ENCODE measurements at regions not wholly inside any gene's neighbourhood (a gene's known extent, or its start where the extent isn't known, plus 50 kb on each side); places are given as distances from the start of the nearest gene placed in this dataset.
"Not testable (repeated sequence)": the region's sequence is repeated elsewhere in the genome, so short reads cannot be mapped to it uniquely, and the experiment has no call there.

- DNase-seq = peak in 1 of 5 donors; percentile 36
Observed at GRCh38 chr1:184882957-184883815, 91.1 kb downstream of the NIBAN1 start.

GRCh38 chr1:184881941-184882913, 92.1 kb downstream of the NIBAN1 start:
- DNase-seq = peak in 1 of 5 donors; percentile 42

- no peak for DNase-seq
Observed at GRCh38 chr1:184879876-184880557, 94.3 kb downstream of the NIBAN1 start.

- no peak for DNase-seq
Observed at GRCh38 chr1:184878602-184879001, 95.7 kb downstream of the NIBAN1 start.

- DNase-seq = no peak
Observed at GRCh38 chr1:184878002-184878401, 96.3 kb downstream of the NIBAN1 start.

GRCh38 chr1:184876015-184876414, 98.3 kb downstream of the NIBAN1 start:
- DNase-seq = not testable (repeated sequence)

- no peak for DNase-seq
Observed at GRCh38 chr1:184875218-184875617, 99.1 kb downstream of the NIBAN1 start.

GRCh38 chr1:184870319-184870718, 104.0 kb downstream of the NIBAN1 start:
- DNase-seq = peak in 1 of 5 donors; percentile 86

GRCh38 chr1:184867866-184868689, 106.2 kb downstream of the NIBAN1 start:
- no peak for DNase-seq

- DNase-seq = peak in 4 of 5 donors; percentile 14 to 90 (median 20)
Observed at GRCh38 chr1:184866991-184867788, 107.1 kb downstream of the NIBAN1 start.

GRCh38 chr1:184866586-184866985, 107.7 kb downstream of the NIBAN1 start:
- DNase-seq = no peak

GRCh38 chr1:184865831-184866230, 108.5 kb downstream of the NIBAN1 start:
- no peak for DNase-seq

- no peak for DNase-seq
Observed at GRCh38 chr1:184861755-184862336, 107.2 kb upstream of the EDEM3 start.

GRCh38 chr1:184860985-184861754, 106.5 kb upstream of the EDEM3 start:
- no peak for DNase-seq

- DNase-seq = no peak
Observed at GRCh38 chr1:184860535-184860934, 105.9 kb upstream of the EDEM3 start.

- no peak for DNase-seq
Observed at GRCh38 chr1:184859381-184860105, 104.9 kb upstream of the EDEM3 start.

- DNase-seq = no peak
Observed at GRCh38 chr1:184858288-184858687, 103.6 kb upstream of the EDEM3 start.

- no peak for DNase-seq
Observed at GRCh38 chr1:184854496-184855140, 100.0 kb upstream of the EDEM3 start.

- DNase-seq = no peak
Observed at GRCh38 chr1:184854036-184854435, 99.4 kb upstream of the EDEM3 start.
